Stromal cell of bone marrow (primary cell): ENCODE measurements at regions not wholly inside any gene's neighbourhood (a gene's known extent, or its start where the extent isn't known, plus 50 kb on each side); places are given as distances from the start of the nearest gene placed in this dataset.

Source experiments
- DNase-seq: peaks from one replicate; pipeline ENCODE4 v3.0.0-alpha.2; 2012; ENCODE audit warnings: low read depth

DNA sequence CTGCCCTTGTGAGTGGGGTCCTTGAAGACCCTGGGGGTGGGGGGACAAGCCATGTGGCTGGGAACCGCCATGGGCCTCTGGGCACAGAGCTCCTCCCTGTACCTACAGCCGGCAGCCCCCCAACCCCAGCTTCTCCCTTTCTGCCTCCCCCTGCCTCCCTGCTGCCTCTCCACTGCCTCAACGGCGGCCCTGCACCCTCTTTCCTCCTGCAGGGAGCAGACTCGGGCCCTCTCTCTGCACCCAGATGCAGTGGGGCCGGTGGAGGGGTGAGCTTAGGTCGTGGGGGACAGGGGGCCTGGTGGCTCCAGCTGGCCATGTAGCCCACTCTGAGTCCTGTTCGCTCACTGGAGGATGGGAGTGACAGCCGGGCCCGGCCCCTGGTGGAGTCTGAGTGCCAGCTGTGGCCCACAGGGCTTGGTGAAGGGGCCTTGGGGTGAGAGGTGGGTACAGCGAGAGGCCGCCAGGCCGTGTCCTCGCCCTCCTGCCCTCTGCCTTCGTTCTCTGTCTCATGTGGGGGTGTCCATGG is 139.3 kb upstream of the COL5A1 start:
- DNase-seq, result no peak

DNA sequence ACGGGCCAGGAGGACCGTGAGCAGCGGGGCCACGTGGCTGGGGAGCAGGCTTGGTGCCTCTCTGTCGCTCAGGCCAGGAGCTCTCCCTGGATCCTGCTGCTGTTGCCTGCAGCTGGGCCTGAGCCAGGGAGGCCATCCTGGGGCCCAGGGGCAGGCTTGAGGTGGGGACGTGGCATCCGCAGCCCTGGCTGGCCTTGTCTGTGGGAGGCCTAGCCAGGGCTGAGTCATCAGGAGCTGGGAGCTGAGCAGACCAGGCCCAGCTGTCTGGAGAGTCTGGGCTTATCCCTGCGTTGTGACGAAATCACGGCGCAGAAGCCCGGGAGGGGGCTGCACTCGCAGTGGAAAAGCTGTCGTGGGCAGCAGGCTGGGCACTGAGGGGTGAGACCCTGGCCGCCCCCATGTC is 138.8 kb upstream of the COL5A1 start:
- peak; percentile 87 for DNase-seq

DNA sequence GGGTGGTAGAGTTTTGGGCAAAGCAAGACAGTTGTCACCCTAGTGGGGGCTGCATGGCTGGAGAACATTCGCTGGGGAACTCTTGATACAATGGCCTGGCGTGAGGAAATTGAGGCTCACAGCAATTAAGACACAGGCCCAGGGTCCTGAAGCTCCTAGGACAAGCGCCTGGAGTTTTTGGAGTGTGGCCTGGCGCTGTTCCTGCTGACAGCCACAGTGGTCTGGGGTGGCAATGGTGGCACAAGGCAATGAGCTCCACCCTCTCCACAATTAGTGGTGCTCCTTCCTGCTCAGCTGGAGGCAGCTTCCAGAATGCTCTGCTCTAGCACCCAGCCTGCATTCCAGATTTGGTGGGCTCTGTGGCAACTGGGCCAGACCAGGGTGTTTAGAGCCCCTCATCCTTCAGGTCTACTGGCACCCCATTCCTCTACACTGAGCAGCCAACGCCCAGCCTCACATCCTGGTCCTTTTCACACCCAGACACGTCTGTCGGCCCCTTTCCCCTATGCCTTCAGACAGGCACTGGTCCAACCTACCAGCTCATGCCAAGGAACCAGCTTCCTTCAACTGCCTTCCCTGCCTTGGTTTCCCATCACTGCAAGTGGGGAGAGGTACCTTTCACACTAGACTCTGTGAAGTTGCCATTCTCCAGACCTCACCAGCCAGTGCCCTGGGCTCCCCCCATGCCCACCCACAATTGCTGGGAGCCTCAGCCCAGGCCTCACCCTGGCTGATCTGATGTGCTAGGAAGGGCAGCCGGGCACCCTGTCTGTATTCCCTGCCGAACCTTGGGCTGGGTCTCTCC is 138.1 kb upstream of the COL5A1 start:
- no peak for DNase-seq

DNA sequence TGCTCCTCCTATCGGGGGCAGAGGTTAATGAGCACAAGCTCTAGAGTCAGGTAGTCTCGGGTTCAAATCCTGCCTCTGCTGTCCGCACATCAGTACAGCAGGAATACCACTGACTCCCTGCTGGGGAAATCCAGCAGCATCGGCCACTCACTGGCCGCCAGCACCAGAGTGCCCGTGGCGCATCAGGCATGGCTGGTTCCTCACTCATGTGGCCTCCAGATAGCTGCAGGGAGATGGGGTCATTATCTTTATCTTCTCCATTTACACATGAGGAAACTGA is 137.6 kb upstream of the COL5A1 start:
- DNase-seq, result no peak

DNA sequence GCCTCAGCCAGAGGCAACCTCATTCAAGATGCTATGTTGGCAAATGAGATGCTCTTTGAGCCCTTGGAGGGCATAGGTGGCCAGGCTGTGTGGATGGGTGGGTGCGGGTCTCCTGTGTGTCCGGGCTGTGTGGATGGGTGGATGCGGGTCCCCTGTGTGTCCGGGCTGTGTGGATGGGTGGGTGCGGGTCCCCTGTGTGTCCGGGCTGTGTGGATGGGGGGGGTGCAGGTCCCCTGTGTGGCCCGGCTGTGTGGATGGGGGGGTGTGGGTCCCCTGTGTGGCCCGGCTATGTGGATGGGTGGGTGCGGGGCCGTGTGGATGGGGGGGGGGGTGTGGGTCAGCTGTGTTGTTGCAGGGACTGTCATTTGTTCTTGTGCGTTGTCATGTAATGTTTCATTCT is 136.6 kb upstream of the COL5A1 start:
- DNase-seq, result no peak

DNA sequence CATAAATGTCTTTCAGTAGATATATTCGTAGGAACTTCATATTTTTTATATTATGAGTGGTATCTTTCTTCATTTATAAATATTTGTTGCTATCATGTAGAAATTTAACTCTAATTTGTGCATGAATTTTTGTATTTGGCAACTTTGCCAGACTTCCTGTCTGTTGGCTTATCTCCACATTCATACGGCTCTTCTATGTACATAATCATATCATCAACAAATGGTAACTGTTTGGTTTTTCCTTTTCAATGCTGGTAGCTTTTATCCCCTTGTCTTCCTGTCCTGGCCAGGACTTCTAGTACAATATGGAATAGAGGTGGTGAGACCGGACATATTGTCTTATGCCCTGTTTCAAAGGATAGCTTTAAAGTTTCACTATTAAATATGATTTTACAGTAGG is 132.3 kb upstream of the COL5A1 start:
- no peak for DNase-seq

DNA sequence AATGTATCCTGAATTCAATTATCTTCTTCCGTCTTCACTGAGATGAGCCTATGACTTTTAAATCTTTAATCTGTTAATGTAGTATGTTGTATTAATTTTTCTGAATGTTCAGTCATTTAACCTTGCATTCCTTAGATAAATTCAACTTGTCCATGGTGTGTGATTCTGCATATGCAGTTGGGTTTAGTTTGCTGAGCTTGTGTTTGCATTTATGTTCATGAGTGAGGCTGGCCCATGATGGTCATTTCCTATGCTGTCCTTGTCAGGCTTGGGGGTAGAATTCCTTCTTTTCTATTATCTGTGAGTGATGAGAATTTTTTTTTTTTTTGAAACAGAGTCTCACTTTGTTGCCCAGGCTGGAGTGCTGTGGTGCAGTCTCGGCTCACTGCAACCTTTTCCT is 131.8 kb upstream of the COL5A1 start:
- DNase-seq, result no peak

DNA sequence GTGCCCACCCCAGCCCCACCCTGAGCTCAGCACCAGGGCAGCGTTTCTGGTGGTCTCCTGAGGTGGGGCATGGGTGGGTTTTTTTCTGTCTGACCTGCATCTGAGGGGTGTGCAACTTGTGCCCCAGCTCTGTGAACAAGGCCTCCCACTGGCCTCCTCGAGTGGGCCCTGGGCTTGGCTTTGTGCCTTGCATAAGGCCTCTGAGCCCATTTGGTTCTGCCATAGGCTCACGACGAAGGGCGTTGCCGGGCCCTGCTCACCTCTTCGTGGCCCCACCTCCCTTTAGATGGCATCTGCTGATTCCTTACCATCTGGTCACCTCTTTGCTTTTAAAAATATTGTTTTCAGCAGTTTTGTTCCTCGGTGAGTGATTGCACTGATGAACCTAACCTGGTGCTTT is 127.1 kb upstream of the COL5A1 start:
- no peak for DNase-seq

DNA sequence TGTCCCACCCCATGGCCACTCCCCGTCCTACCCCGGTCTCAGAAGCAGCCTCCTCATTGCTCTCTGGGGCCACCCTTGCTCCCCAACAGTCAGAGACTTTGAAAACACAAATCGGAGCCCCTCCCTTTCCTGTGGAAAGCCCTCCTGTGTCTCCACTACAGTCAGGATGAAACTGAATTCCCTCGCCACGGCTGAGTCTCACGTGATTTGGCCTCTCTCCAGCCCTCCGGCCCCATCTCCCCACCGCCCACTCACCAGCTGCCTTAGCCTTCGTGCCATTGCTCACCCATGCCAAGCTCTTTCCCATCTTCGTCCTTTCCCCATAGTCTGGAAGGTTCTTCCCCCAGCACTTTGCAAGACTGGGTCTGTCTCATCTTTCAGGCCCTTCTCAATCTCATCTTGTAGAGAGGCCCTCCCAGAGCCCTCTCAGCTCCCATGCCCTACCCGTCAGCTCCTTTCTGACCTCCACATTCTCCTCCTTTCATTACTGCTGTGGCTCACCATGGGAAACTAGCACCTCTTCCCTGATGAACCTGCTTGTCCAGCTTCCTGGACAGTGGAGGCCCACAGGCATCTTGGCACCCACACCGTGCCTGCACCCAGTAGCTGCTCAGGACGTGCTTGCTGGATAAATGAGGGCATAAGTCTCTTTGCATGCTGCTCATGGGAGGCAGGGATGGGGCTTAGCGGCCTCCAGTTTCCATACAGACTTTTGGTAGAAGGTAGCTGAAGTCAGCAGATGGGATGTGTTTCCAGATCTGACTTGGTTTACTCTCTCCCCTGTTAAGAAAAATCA is 126.4 kb upstream of the COL5A1 start:
- DNase-seq, result no peak

DNA sequence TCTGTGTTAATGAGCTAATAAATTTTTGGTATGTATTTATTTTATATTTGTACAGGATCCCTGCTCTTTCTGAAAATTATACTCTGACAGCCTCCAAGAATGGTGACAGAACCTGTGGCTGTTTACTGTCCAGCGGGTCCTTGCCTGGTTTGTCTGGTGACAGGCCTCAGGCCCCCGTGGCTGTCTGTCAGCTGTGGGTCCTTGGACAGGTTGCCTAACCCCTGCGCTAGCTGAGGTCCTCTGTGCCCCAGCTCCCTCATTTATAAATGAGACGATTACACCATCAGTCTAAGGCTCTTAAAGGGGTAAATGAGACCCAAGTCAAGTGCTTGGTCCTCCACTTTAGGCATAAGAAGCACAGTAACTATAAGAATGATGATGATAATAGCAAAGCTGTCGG is 125.1 kb upstream of the COL5A1 start:
- DNase-seq, result no peak

DNA sequence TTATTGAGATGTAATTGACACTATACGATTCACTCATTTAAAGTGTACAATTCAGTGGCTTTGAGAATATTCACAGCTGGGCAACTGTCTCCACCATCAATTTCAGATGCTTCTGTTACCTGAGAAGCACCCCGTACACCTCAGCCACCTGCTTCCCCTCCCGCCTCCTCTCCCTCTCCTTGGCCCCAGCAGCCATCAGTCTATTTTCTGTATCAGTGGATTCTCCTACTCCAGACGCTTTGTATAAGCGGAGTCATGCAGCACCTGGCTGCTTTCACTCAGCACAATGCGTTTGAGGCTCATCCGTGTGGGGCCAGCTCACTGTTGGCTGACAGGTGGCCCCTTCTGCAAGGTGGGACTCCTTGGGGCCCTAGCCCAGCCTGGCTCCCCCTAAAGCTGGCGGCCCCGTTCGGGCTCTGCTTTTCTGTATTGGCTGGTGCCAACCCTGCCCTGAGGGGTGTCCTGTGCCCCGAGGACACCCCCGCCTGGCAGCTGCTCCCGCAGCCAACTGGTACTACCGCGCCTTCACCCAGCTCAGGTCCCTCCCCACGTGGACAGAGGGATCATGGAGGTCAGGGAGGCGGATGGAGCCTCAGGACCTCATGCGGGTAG is 124.4 kb upstream of the COL5A1 start:
- no peak for DNase-seq

DNA sequence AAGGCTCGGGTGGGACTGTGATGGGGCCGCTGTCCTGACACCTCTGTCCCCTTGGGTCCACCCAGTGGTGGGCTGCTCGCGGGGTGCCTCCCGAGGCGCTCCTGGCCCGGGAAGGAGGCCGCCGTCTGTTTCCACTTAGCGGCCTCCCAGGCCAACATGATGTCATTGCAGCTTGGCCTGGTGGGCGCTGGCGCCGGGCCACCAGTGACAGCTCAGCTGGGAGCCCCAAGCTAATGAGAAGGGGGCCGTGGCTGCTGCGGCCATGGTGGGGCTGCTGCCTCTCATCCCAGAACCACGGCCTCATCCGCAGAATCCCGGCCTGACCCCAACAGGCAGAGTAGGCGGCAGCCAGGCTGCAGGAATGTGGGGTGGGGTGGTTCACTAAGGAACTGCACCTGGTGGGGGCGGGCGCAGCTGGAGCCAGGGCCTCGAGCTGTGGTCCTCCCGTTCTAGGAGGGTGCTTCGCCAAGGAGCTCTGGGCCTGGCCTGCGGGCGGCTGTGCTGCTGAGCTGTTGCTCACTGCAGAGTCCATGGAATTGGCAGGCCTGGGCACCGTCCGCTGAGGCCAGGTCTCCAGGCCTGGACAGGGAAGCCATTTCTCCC is 123.5 kb upstream of the COL5A1 start:
- no peak for DNase-seq

DNA sequence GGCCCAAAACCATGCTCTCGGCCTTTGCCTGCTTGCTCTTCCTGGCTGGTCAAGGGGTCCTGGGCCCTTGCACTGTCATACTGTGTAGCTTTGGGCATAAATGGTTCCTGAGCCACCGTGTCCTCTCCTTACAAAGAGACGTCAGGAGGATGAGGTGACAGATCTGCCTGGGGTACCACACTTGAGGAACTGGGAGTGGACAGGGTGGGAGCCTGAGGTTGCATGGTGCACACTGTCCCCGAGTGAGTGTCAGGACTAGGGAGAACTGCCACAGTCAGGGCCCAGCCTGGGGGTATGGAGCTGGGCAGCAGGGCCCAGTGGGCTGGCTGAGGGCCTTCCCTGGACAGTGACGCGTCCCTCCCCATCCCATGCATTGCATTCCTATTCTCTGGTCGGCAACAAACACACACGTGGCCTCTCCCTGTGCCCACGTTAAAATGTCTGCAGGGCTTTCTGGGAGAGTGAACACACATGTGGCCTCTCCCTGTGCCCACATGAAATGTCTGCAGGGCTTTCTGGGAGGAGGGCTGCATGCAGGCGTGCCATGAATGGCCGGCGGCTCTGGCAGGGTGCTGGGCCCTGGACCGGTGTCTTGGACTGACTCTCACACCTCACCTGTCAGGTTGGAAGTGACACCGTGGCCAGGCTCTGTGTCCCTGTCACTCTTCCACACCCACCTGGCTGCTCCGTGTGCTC is 122.1 kb upstream of the COL5A1 start:
- DNase-seq, result no peak

DNA sequence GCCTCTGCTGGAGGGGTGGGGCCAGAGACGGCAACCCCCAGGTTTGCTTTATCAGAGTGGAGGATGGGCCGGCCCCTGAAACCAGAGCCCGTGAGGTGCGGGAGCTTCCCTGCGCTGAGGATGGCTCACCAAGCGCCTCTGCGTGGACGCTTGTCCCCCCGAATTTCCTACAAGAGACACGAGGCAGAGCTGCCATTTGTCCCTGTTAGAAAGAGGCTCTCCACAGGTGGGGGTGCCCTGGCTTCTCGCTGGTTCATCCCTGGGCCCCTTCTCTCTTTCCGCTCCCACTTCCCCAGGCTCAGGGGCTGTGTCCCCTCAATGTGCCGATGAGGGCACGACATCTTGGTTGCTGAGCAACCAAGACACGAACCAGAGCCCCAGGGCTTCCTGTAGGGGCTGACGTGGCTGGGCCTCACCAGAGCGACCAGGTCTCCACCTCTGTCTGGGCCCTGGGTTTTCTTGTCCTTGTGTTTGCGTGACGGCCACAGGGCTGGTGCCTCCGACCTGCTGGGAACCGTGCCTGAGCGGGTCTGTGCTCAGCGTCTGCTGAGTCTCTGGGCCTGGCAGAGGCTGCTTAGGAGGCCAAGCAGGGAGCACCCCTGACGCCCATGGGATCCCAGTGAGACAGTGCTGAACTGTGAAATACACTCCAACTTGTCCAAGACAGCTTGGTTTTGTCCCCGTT is 119.6 kb upstream of the COL5A1 start:
- DNase-seq, result no peak

DNA sequence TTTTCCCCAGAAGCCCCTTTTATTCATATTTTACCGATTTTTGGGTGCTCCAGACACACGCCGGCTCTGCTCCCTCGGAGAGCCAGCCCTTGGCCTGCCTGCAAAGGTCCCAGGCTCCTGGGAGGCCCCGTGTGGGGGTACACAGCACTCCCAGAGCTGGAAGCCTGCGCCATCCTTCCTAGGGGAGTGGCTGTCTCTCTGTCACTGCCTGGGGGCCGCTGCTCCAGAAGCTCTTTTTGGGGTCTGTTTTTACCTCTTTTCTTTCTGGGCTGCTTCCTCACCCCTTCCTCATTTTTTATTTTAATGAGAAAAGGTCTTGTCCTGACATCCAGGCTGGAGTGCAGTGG is 119.1 kb upstream of the COL5A1 start:
- no peak for DNase-seq

DNA sequence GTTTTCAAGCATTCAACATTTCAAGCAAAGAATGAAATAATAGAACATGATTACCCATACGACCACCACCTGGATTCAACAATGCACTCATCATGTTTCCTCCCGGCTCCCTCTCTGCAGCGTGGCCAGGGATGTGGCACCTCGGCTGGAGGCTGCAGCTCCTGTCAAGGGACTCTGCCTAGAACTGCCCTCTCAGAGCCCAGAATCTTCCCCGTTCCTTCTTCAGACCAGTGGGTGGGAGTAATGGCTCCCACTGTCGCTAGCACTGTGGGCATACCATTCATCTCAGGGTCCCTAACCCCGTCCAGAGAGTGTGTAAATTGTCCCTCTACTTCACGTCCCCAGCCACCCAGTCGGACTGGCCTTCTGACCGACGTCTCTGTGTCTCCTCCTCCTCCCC is 118.6 kb upstream of the COL5A1 start:
- DNase-seq, result no peak

DNA sequence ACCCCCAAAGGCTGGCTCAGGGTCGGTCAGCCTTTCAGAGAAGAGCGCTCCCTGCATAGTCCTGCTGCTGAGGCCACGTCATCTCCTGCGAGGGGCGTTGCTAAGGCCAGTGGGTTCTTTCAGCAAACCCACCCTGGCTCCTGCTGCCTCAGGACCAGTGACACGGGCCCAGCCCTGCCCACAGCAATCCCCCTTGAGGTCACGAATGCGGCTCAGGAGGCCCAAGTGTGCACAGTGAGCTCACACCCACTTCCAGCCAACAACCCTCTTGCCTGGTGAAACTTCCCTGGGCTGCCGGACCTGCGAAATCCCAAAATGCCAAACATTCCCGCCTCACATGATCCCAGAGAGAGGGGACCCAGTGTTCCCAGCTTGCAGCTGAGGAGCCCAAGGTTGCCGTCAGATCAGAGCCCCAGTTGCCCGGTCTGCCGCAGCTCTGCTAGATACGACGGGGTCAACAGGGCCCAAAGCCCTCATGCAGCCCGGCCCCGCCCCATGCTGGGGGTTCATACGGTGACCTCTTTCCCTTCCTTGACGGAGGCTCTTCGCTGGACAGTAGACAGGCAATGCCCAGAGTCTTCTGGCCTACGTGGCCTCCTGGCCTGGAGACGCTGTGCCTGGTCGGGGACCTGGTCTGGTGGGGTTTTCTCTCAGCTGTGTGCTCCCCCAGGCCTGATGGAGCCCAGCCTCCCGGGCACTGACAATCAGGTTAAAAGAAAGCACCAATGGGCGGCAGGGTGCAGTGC is 116.4 kb upstream of the COL5A1 start:
- no peak for DNase-seq

DNA sequence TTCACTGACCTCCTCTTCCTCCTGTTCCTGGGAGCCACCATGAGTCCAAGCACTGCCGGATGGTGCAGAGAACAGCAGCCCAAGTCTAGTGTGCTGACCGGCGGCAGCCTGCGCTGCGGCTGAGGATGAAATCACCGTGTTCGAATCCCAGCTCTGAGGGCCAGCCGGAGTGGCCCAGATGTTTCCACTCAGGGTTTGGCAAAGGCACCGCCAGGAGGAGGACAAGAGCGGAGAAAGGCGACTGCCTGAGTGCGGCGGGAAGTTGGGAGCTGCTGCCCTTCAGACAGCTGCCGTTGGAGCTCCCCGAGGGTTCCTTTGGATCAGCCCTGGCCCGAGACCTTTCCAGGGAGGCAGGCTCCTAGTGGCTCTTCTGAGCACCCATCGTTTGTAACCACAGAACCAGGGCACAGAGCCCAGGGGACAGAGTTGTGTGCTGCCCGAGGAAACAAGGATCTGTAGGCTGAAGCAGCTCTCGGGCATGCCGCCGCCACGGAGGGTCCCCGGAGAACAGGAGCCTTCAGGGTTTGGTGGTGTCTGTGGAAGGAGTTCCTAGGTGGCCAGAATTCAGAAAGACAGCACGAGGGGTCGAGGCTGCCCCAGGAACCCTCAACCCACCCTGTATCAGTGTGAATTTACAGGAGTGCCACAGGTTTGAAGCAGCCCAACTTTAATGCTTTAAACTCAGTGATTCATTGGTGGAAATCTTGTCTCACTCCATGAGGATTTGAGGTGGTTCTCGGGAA is 115.6 kb upstream of the COL5A1 start:
- no peak for DNase-seq

DNA sequence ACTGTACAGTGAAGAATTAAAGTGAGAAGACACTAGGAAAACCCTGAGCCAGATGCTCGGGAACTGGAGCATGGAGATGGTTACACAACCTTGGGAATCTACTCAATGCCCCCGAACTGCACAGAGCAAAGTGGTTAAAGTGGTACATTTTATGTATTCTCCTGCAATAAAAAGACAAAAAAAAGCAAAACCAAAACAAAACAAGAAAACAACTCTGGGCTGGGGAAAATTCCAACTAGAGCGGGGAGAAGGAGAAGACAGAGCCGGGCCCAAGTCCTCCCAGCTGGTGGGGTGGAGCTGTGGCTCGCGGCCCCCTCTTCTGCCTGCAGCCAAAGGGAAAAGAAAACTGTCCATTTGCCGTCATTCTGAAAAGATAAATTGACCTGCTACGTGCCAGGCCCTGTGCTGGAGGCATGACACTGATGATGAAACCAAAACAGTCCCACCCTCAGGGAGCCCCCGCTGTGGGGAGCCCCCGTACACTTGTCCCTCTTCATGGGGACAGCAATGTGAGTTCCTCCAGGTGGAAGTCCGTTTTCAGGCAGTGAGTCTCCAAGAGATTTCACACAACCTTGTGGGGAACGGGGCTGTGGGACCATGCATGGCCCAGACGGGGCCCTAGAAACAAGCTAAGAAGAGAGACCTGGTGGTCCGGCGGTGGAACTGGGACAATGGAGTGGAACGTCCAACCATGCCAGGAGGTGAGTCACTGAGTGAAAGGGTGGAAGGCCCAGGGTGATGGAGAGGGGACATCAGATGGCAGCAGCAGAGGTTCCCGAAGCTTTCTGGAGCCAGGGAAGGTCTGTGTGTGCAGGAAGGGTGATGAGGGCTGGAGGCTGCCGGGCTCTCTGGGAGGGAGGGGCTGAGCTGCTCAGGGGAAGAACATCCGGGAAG is 114.8 kb upstream of the COL5A1 start:
- DNase-seq, result no peak
